ENCODE measurements at regions not wholly inside any gene's neighbourhood (a gene's known extent, or its start where the extent isn't known, plus 50 kb on each side); places are given as distances from the start of the nearest gene placed in this dataset.

DNA sequence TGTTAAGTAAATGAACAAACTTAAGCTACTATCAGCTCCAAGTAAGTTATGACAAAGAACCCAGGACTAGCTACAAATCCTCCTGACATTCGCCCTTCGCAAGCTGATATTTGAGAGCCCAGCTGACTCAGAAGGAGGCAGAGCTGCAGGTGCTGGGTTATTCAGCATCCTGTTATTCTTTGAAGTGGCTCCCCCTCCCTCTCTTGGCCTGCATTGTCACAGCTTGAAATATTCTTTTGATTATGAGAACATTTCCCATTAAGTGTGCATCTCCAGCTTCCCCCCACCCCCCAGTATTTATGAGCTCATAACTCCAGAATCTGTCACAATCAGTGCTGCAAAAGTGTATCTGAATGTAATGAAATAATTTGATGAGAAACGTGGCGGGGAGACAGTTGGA is 78.8 kb upstream of the RALY start:
- TF ChIP-seq EP300 (IDR thresholded peaks at IDR 0.05) = no peak
- TF ChIP-seq, protein P1, sequence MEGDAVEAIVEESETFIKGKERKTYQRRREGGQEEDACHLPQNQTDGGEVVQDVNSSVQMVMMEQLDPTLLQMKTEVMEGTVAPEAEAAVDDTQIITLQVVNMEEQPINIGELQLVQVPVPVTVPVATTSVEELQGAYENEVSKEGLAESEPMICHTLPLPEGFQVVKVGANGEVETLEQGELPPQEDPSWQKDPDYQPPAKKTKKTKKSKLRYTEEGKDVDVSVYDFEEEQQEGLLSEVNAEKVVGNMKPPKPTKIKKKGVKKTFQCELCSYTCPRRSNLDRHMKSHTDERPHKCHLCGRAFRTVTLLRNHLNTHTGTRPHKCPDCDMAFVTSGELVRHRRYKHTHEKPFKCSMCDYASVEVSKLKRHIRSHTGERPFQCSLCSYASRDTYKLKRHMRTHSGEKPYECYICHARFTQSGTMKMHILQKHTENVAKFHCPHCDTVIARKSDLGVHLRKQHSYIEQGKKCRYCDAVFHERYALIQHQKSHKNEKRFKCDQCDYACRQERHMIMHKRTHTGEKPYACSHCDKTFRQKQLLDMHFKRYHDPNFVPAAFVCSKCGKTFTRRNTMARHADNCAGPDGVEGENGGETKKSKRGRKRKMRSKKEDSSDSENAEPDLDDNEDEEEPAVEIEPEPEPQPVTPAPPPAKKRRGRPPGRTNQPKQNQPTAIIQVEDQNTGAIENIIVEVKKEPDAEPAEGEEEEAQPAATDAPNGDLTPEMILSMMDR (IDR thresholded peaks at IDR 0.05) = no peak
